ENCODE measurements at regions not wholly inside any gene's neighbourhood (a gene's known extent, or its start where the extent isn't known, plus 50 kb on each side); places are given as distances from the start of the nearest gene placed in this dataset.

DNA sequence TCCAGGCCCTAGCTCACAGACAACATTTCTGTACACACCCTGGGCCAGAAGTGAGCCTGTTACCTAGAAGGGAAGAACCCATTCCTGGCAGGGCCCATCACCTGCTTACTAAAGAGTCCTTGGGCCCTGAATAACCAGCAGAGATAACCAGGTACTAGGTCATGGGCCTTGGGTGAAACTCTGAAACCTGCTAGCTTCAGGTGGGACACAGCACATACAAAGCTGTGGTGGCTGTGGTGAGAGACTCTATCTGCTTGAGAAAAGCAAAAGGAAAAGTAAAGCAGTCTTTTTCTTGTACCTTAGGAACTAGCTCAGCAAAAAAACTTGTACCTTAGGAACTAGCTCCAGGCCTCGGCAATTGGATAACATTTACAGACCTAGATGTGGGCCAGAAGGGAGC, 1895.9 kb upstream of the PCDH20 start:
- DNase-seq (ENCODE audit: extremely low spot score) = no peak
- WGBS = 96% methylated on average over 1 of the region's 1 CpG
- Histone ChIP-seq H3K36me3 (ENCODE audit: insufficient read depth) (no peaks in the 10 kb centered on the region), H3K4me3 (ENCODE audit: low read depth, low read length) (no peak overlapping the region), H3K4me1 (ENCODE audit: insufficient read depth) (no peaks in the 10 kb centered on the region), H3K27ac (ENCODE audit: low read depth) (no peak overlapping the region)

- Histone ChIP-seq H3K27ac (ENCODE audit: low read depth) (no peak overlapping the region), H3K4me3 (ENCODE audit: low read depth, low read length) (no peak overlapping the region), H3K36me3 (ENCODE audit: insufficient read depth) (no peaks in the 10 kb centered on the region), H3K4me1 (ENCODE audit: insufficient read depth) (no peaks in the 10 kb centered on the region)
- 45% methylated on average over 5 of the region's 5 CpGs for WGBS
- no peak for DNase-seq (ENCODE audit: extremely low spot score)
Observed at GRCh38 chr13:63308549-63309165, 1893.0 kb upstream of the PCDH20 start.

DNA sequence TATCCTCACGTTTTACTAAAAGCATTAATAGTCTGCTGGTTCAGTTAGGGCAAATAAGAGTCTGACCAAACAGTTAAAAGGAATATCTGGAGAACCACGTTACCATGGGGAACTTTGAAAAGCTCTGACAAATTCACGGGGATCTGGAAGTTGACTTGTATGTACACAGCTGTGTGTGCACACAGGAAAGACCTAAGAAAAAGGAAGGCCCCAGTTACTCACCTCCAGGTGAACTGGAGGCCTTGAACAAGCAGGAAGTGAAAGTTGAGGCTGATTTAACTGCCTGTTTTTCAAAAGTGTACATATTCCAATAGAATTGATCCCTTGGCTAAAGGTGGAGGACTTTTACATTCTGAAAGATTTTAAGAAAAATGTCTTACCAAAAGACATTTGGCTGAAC, 1891.6 kb upstream of the PCDH20 start:
- WGBS = 63% methylated on average over 3 of the region's 3 CpGs
- DNase-seq (ENCODE audit: extremely low spot score) = no peak
- Histone ChIP-seq H3K4me1 (ENCODE audit: insufficient read depth) (no peaks in the 10 kb centered on the region), H3K4me3 (ENCODE audit: low read depth, low read length) (no peak overlapping the region), H3K36me3 (ENCODE audit: insufficient read depth) (no peaks in the 10 kb centered on the region), H3K27ac (ENCODE audit: low read depth) (no peak overlapping the region)

DNA sequence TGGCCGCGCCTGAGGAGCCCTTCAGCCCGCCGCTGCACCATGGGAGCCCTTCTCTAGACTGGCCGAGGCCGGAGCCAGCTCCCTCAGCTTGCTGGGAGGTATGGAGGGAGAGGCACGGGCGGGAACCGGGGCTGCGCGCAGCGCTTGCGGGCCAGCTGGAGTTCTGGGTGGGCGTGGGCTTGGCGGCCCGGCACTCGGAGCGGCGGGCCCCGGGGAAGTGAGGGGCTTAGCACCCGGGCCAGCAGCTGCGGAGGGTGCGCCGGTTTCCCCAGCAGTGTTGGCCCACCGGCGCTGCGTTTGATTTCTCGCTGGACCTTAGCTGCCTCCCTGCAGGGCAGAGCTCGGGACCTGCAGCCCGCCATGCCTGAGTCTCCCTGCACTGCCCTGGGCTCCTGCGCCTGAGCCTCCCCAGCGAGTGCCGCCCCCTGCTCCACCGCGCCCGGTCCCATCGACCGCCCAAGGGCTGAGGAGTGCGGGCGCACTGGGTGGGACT, 1890.0 kb upstream of the PCDH20 start:
- DNase-seq (ENCODE audit: extremely low spot score) = no peak
- no peaks in the 10 kb centered on the region for H3K36me3 ChIP-seq (ENCODE audit: insufficient read depth)
- no peak overlapping the region for H3K4me3 ChIP-seq (ENCODE audit: low read depth, low read length)
- 97% methylated on average over 40 of the region's 40 CpGs for WGBS
- no peak overlapping the region for H3K27ac ChIP-seq (ENCODE audit: low read depth)
- no peaks in the 10 kb centered on the region for H3K4me1 ChIP-seq (ENCODE audit: insufficient read depth)

- Histone ChIP-seq H3K27ac (ENCODE audit: low read depth) (no peak overlapping the region), H3K4me1 (ENCODE audit: insufficient read depth) (no peaks in the 10 kb centered on the region), H3K4me3 (ENCODE audit: low read depth, low read length) (no peak overlapping the region), H3K36me3 (ENCODE audit: insufficient read depth) (no peaks in the 10 kb centered on the region)
- DNase-seq (ENCODE audit: extremely low spot score) = no peak
- 94% methylated on average over 4 of the region's 4 CpGs for WGBS
Observed at GRCh38 chr13:63304497-63304896, 1888.8 kb upstream of the PCDH20 start.

DNA sequence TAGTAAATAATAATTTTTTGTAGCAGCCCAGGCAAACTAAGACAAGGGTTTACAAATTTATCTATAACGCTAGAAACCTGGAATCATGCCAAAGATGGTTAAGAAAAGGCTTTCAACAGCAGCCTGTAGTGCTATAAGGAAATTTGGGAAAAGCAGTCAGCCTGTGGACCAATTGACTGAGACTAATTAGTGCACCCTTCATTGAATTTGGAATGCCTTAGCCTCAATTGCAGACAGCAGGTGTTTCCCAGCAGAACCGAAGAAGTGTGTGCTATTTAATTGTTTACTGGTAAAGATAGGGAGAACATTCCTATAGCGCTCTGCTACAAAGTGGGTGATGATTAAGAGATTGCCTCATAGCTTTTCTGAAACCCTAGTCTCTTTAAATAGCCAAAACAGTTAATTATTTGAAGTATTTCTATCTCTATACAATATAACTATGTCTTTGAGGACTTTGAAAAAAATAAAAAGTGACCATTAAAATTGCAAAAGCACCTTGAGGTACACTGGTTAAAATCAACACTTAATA, 1884.3 kb upstream of the PCDH20 start:
- no peak for DNase-seq (ENCODE audit: extremely low spot score)
- no peaks in the 10 kb centered on the region for H3K36me3 ChIP-seq (ENCODE audit: insufficient read depth)
- WGBS = 45% methylated on average over 3 of the region's 3 CpGs
- H3K4me1 ChIP-seq (ENCODE audit: insufficient read depth) = no peaks in the 10 kb centered on the region
- no peak overlapping the region for H3K27ac ChIP-seq (ENCODE audit: low read depth)
- no peak overlapping the region for H3K4me3 ChIP-seq (ENCODE audit: low read depth, low read length)

DNA sequence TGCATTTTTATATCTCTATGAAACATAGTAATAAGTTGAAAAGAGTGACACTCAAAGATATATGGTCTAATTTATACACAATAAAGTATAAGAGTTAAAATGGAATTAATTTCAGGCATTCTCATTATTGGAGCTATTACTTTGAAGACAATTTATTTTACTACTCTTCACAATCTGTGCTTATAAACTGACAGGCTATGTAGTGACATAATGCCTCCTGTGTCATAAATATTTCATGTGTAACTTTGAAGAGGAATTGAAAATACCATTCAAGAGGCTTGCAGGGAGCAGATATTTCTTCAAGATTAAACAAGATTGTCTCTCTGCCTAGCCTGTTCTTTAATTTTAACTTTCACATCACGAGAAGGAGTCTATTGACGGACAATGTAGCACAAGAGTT, 1881.5 kb upstream of the PCDH20 start:
- Histone ChIP-seq H3K4me1 (ENCODE audit: insufficient read depth) (no peaks in the 10 kb centered on the region), H3K36me3 (ENCODE audit: insufficient read depth) (no peaks in the 10 kb centered on the region), H3K4me3 (ENCODE audit: low read depth, low read length) (no peak overlapping the region), H3K27ac (ENCODE audit: low read depth) (no peak overlapping the region)
- no peak for DNase-seq (ENCODE audit: extremely low spot score)
- WGBS = 84% methylated on average over 2 of the region's 2 CpGs

- Histone ChIP-seq H3K27ac (ENCODE audit: low read depth) (no peak overlapping the region), H3K36me3 (ENCODE audit: insufficient read depth) (no peaks in the 10 kb centered on the region), H3K4me3 (ENCODE audit: low read depth, low read length) (no peak overlapping the region), H3K4me1 (ENCODE audit: insufficient read depth) (no peaks in the 10 kb centered on the region)
- no peak for DNase-seq (ENCODE audit: extremely low spot score)
- WGBS = 58% methylated on average over 5 of the region's 5 CpGs
Observed at GRCh38 chr13:63291701-63292100, 1876.1 kb upstream of the PCDH20 start.

DNA sequence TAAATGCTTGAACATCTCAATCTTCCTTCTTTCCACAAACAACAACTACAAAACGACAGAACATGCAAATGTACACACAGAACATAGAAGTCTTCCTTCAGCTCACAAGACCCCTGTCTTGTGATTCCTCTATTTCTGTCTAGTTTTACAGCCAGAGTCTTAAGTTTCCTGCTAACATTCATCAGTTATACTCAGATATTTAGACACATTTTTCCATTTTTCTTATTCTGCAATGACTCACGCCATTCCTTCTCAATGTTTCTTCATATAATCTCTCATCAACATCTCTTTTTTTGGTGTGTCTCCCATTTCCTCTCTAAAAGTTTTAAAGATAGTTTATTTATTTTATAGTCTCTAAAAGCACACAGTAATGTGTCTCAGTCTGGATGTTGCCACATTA, 1872.9 kb upstream of the PCDH20 start:
- DNase-seq (ENCODE audit: extremely low spot score) = no peak
- Histone ChIP-seq H3K27ac (ENCODE audit: low read depth) (no peak overlapping the region), H3K4me3 (ENCODE audit: low read depth, low read length) (no peak overlapping the region), H3K4me1 (ENCODE audit: insufficient read depth) (no peaks in the 10 kb centered on the region), H3K36me3 (ENCODE audit: insufficient read depth) (no peaks in the 10 kb centered on the region)
- 60% methylated on average over 2 of the region's 2 CpGs for WGBS

GRCh38 chr13:63287926-63288325, 1872.3 kb upstream of the PCDH20 start:
- 100% methylated on average over 1 of the region's 1 CpG for WGBS
- Histone ChIP-seq H3K4me1 (ENCODE audit: insufficient read depth) (no peaks in the 10 kb centered on the region), H3K36me3 (ENCODE audit: insufficient read depth) (no peaks in the 10 kb centered on the region), H3K27ac (ENCODE audit: low read depth) (no peak overlapping the region), H3K4me3 (ENCODE audit: low read depth, low read length) (no peak overlapping the region)
- no peak for DNase-seq (ENCODE audit: extremely low spot score)

- no peak for DNase-seq (ENCODE audit: extremely low spot score)
- no peak overlapping the region for H3K27ac ChIP-seq (ENCODE audit: low read depth)
- no peak overlapping the region for H3K4me3 ChIP-seq (ENCODE audit: low read depth, low read length)
- WGBS = 75% methylated on average over 1 of the region's 1 CpG
- H3K4me1 ChIP-seq (ENCODE audit: insufficient read depth) = no peaks in the 10 kb centered on the region
- H3K36me3 ChIP-seq (ENCODE audit: insufficient read depth) = no peaks in the 10 kb centered on the region
Observed at GRCh38 chr13:63285426-63285825, 1869.8 kb upstream of the PCDH20 start.

- no peaks in the 10 kb centered on the region for H3K36me3 ChIP-seq (ENCODE audit: insufficient read depth)
- H3K27ac ChIP-seq (ENCODE audit: low read depth) = no peak overlapping the region
- no peak for DNase-seq (ENCODE audit: extremely low spot score)
- 81% methylated on average over 2 of the region's 2 CpGs for WGBS
- no peak overlapping the region for H3K4me3 ChIP-seq (ENCODE audit: low read depth, low read length)
- no peaks in the 10 kb centered on the region for H3K4me1 ChIP-seq (ENCODE audit: insufficient read depth)
Observed at GRCh38 chr13:63279136-63279535, 1863.5 kb upstream of the PCDH20 start.

DNA sequence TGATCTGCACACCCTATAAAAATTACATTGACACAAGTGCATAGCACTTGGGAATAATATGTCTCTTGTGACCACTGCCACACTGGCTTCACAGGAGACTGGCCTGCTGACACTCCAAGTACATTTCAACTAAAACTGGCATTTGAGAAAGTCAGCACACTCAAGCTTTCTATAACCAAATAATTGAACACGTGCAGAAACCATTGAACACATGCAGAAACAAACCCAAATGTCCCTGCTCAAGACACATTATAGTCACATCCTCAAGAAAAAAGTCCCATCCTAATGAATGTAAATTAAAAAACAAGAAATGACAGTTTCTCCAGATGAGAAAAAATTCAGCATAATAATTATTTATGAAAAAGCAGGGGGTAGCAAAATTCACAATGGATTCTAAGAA, 1859.1 kb upstream of the PCDH20 start:
- WGBS = 76% methylated on average over 1 of the region's 1 CpG
- no peak for DNase-seq (ENCODE audit: extremely low spot score)
- H3K27ac ChIP-seq (ENCODE audit: low read depth) = no peak overlapping the region
- H3K36me3 ChIP-seq (ENCODE audit: insufficient read depth) = no peaks in the 10 kb centered on the region
- H3K4me3 ChIP-seq (ENCODE audit: low read depth, low read length) = no peak overlapping the region
- H3K4me1 ChIP-seq (ENCODE audit: insufficient read depth) = no peaks in the 10 kb centered on the region

- H3K4me1 ChIP-seq (ENCODE audit: insufficient read depth) = no peaks in the 10 kb centered on the region
- 65% methylated on average over 9 of the region's 9 CpGs for WGBS
- DNase-seq (ENCODE audit: extremely low spot score) = no peak
- no peak overlapping the region for H3K27ac ChIP-seq (ENCODE audit: low read depth)
- H3K4me3 ChIP-seq (ENCODE audit: low read depth, low read length) = no peak overlapping the region
- no peaks in the 10 kb centered on the region for H3K36me3 ChIP-seq (ENCODE audit: insufficient read depth)
Observed at GRCh38 chr13:63249411-63250187, 1834.0 kb upstream of the PCDH20 start.
